SK-MEL-5 (cell line): ENCODE measurements at regions not wholly inside any gene's neighbourhood (a gene's known extent, or its start where the extent isn't known, plus 50 kb on each side); places are given as distances from the start of the nearest gene placed in this dataset.

Experiments
- DNase-seq: peaks from one replicate; pipeline ENCODE4 v3.0.0-alpha.2; 2016; ENCODE audit warnings: low read depth, low spot score
- in situ Hi-C: cut with HindIII; loops from 2 replicates; pipeline ENCODE4 v1.10.0; 2016; ENCODE audit warnings: low sequenced_read_pairs, high pct_unique_total_duplicates, low pct_unique_long_range_greater_than_20kb

GRCh38 chr14:98579140-98579539 lies 692.9 kb downstream of the BCL11B start:
- in situ Hi-C loops = no loop called here
- DNase-seq = no peak

- no peak for DNase-seq
- in situ Hi-C loops = no loop called here
Observed at GRCh38 chr14:98580131-98580678, 691.8 kb downstream of the BCL11B start.

- DNase-seq = no peak
- in situ Hi-C loops = no loop called here
Observed at GRCh38 chr14:98582276-98582675, 689.7 kb downstream of the BCL11B start.

- DNase-seq = no peak
- in situ Hi-C loops = no loop called here
Observed at GRCh38 chr14:98591161-98591560, 680.8 kb downstream of the BCL11B start.

GRCh38 chr14:98592611-98593170 lies 679.3 kb downstream of the BCL11B start:
- DNase-seq = no peak
- in situ Hi-C loops = no loop called here

GRCh38 chr14:98593361-98593761 lies 678.6 kb downstream of the BCL11B start:
- peak; percentile 49 for DNase-seq
- in situ Hi-C loops = no loop called here

GRCh38 chr14:98594156-98594555 lies 677.8 kb downstream of the BCL11B start:
- DNase-seq = no peak
- in situ Hi-C loops = no loop called here

GRCh38 chr14:98598576-98598975 lies 673.4 kb downstream of the BCL11B start:
- in situ Hi-C loops = no loop called here
- no peak for DNase-seq

GRCh38 chr14:98599082-98599481 lies 672.9 kb downstream of the BCL11B start:
- in situ Hi-C loops = no loop called here

GRCh38 chr14:98602983-98603382 lies 669.0 kb downstream of the BCL11B start:
- in situ Hi-C loops = no loop called here
- DNase-seq = no peak

More at GRCh38 chr14:98599082-98599481, 672.9 kb downstream of the BCL11B start:
- DNase-seq = no peak

- no peak for DNase-seq
- in situ Hi-C loops = no loop called here
Observed at GRCh38 chr14:98605043-98605442, 667.0 kb downstream of the BCL11B start.

GRCh38 chr14:98606041-98606640 lies 665.9 kb downstream of the BCL11B start:
- in situ Hi-C loops = no loop called here

GRCh38 chr14:98606816-98607215 lies 665.2 kb downstream of the BCL11B start:
- in situ Hi-C loops = no loop called here
- no peak for DNase-seq

More at GRCh38 chr14:98606041-98606640, 665.9 kb downstream of the BCL11B start:
- no peak for DNase-seq

- in situ Hi-C loops = no loop called here
- no peak for DNase-seq
Observed at GRCh38 chr14:98607341-98607910, 664.6 kb downstream of the BCL11B start.

- in situ Hi-C loops = no loop called here
- DNase-seq = no peak
Observed at GRCh38 chr14:98608071-98609060, 663.6 kb downstream of the BCL11B start.

GRCh38 chr14:98612434-98613200 lies 659.4 kb downstream of the BCL11B start:
- in situ Hi-C loops = no loop called here
- DNase-seq = no peak

GRCh38 chr14:98614741-98615140 lies 657.3 kb downstream of the BCL11B start:
- in situ Hi-C loops = no loop called here
- no peak for DNase-seq
